ENCODE measurements at regions not wholly inside any gene's neighbourhood (a gene's known extent, or its start where the extent isn't known, plus 50 kb on each side); places are given as distances from the start of the nearest gene placed in this dataset.

GRCh38 chr1:79845936-79846335, 839.4 kb upstream of the ADGRL4 start:
- H3K4me3 ChIP-seq (ENCODE audit: low read depth, low read length) = no peak overlapping the region

DNA sequence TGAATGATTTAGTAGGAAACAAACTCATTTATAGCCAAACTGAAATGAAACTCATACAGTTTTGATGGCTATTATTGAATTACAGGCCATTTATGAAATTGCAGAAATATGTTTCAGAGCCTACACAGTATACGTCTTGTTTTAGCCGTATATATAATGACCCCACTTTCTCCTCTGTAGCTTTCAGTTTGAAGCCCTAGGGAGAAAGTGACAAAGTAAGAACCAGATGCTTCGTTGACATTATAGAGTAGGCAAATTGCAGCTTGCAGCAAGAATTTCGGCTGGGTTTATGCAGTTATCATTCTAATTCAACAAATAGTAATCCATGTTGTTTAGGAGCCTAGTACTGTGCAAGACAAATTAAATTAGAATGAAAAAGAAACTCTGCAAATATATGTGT, 836.3 kb upstream of the ADGRL4 start:
- no peak overlapping the region for H3K4me3 ChIP-seq (ENCODE audit: low read depth, low read length)

- H3K4me3 ChIP-seq (ENCODE audit: low read depth, low read length) = no peak overlapping the region
These were observed 833.4 kb upstream of the ADGRL4 start for GRCh38 chr1:79839882-79840281.

GRCh38 chr1:79827446-79827845, 820.9 kb upstream of the ADGRL4 start:
- no peak overlapping the region for H3K4me3 ChIP-seq (ENCODE audit: low read depth, low read length)

DNA sequence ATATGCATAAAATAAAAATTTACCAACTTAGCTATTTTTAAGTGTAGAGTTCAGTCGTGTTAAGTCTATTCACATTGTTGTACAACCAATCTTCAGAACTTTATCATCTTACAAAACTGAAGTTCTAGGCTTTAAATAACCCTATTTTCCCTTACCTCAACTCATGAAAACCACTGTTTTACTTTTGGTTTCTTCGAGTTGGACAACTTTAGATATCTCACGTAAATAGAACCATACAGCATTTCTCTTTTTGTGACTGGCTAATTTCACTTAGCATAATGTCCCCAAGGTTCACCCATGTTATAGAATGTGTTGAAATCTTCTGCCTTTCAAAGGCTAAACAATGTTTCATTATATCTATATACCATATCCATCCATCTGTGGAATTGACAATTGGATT, 819.0 kb upstream of the ADGRL4 start:
- H3K4me3 ChIP-seq (ENCODE audit: low read depth, low read length) = no peak overlapping the region

- no peak overlapping the region for H3K4me3 ChIP-seq (ENCODE audit: low read depth, low read length)
These were observed 815.5 kb upstream of the ADGRL4 start for GRCh38 chr1:79822053-79822452.

DNA sequence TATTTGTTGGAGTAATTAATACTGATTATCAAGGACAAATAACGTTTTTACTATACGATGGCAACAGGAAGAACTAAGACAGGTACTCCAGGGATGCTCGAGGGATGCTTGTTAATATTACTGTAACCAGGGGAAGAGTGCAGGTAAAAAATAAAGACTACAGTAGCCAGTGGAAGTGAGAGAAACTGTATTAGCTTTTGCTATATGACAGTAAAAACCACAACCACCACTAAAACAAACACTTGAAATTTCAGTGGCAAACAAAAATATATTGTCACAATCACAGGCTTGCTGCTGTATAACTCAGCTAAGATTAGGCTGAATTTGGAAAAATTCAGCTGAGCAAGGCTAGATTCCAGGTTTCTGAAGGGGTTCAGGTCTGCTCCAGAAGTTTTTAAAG, 812.6 kb upstream of the ADGRL4 start:
- no peak overlapping the region for H3K4me3 ChIP-seq (ENCODE audit: low read depth, low read length)

DNA sequence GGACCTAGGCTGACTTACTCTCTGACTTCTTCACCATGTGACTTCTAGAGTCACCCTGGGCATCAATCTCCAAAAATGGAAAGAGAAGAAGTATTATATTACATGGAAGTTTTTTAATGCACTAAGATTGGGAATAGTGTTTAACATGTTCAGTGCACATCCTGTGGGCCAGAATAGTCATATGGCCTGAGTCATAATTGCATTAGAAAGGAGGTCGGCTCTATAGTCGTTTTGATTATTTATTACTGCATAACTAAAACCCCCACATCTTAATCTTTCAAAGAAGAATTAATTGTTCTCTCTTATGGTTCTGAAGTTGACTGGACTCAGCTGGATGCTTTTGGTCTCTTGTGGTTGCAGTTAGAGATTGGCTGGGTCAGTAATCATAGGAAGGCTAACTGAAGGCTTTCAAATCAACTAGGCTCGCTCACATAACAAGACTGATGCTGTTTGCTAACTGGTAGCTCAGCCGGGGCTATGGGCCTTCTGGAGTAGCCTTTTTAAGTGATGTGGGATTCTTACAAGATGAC, 810.6 kb upstream of the ADGRL4 start:
- H3K4me3 ChIP-seq (ENCODE audit: low read depth, low read length) = no peak overlapping the region

DNA sequence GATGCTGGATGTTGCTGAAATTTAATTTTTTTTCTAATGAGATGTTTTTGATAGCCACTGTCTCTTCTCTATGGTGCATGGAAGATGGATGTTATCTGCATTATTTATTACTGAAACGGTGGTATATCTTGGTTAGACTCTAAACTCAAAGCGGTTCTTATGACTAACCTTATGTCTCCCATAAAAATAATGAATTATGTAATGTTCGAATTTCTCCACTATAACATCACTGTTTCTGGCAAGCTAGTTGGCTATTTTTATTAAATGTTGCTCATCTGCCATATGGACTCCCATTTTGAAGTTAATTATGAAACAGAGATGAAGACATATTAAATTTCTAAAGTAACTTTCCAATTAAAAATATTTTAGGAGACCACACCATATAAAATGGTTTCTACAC, 808.6 kb upstream of the ADGRL4 start:
- no peak overlapping the region for H3K4me3 ChIP-seq (ENCODE audit: low read depth, low read length)

- no peak overlapping the region for H3K4me3 ChIP-seq (ENCODE audit: low read depth, low read length)
These were observed 804.6 kb upstream of the ADGRL4 start for GRCh38 chr1:79811173-79811572.

- H3K4me3 ChIP-seq (ENCODE audit: low read depth, low read length) = no peak overlapping the region
These were observed 802.4 kb upstream of the ADGRL4 start for GRCh38 chr1:79808816-79809475.

- no peak overlapping the region for H3K4me3 ChIP-seq (ENCODE audit: low read depth, low read length)
These were observed 801.3 kb upstream of the ADGRL4 start for GRCh38 chr1:79807816-79808215.

GRCh38 chr1:79797487-79797886, 791.0 kb upstream of the ADGRL4 start:
- H3K4me3 ChIP-seq (ENCODE audit: low read depth, low read length) = no peak overlapping the region

DNA sequence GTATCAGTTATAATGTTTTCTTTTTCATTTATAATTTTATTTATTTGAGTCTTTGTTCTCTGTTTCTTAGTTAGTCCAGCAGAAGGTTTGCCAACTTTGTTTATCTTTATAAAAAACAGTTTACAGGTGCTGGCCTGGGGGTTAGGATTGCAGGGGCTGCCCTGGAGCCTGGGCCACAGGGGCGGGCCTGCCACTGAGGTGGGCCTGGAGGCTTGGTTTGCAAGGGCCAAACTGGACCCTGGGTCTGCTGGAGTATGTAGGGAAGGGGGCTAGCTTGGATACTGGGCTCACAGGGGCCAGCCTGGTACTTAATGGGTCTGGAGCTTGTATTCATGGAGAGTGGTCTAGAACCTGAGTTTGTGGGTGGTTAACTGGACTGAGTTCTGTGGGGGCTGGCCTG, 789.9 kb upstream of the ADGRL4 start:
- no peak overlapping the region for H3K4me3 ChIP-seq (ENCODE audit: low read depth, low read length)

DNA sequence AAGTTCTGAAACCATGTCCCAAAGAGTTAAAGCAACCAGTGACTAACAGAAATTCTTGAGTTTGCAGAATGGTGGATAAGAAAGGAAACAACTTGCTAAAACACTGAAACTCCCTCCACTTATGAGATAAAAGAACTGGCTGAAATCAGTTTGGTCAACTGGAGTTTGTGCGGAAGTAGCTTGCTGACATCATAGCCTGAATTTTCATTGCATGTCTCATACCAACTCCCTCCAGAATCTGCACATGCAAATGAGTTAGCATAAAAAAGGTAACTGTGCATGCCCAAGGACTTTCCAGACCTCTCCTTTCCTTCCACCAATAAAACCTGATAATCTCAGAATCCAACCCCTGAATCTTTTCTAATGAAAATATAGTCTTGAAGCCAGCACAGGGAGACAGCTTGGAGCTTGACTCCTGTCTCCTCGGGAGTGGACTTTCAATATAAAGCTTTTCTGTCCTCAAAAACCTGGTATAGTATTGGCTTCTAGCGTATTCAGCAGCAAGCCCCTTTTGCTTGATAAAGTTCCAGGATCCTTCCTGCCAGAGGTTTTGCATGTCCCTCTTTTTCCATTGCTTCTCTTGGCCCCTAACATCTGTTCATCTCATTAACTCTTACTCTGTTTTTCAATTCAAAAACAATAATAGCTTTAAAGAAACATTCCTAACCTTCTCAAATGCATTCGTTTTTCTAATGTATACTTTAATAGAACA, 785.8 kb upstream of the ADGRL4 start:
- H3K4me3 ChIP-seq (ENCODE audit: low read depth, low read length) = no peak overlapping the region

DNA sequence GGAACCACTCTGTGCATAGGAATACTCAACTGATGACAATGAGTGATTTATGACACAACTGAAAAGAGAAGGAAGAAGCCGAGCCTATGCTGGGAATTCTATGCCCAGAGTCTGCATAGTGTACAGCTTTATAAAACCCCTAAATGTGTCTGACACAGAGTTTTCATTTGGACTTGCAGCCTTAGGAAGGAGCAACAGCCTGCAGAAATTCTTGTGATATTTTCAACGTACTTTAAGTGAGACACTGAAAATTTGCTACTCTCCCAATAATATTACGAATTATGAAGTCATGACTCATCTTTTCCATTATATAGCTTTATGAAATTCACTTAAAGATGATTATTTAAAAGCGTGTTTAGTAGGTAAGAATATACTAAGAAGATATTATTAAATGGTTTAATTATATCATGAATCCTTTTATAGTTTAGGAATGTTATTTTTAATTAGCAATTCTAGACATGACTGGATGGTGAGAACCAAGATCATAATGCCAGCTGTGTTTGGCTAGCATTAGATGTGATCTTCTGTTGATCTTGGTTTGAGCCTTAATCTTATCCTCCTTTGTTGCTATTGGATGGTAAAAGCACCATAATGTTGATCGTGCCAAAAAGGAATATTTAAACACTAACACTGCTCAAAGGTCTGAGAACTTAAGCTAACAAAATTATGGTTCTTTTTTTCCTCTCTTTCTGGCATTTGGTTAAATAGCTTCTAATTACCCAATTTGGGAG, 785.1 kb upstream of the ADGRL4 start:
- H3K4me3 ChIP-seq (ENCODE audit: low read depth, low read length) = no peak overlapping the region

GRCh38 chr1:79790950-79791349, 784.4 kb upstream of the ADGRL4 start:
- no peak overlapping the region for H3K4me3 ChIP-seq (ENCODE audit: low read depth, low read length)

DNA sequence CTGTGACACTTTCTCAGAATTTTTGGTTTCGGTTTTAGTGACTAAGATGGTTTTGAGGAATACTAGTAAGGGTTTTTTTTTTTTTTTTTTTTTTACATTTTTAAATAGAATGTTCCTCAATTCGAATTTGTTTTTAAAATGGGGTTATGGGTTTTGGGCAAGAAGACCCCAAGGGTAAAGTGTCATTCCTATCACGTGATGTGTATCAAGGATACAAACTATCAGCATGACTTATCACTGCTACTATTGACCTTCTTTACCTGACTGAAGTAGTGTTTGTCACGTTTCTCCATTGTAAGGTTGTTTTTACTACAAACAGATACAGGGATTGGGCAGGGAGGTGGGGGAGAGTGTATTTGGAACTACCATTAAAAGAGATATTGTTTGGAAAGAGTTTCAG, 781.1 kb upstream of the ADGRL4 start:
- no peak overlapping the region for H3K4me3 ChIP-seq (ENCODE audit: low read depth, low read length)

DNA sequence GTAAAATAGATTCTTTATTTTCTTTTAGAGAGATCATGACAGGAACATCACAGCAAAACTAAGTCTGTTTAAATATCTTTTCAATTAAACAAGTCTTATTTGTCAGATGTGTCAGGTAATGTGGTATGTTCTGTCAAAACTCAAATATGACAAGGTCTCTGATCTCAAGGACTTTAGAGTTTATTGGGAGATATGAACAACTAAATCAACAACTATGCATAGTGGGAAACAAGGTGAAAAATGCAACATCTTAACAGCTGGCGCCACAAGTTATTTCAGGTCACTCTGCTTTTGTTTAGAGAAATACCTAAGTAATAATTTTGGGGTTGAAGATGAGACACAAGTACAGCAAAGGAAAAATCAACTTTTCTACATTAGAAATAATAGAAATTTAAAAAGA, 779.4 kb upstream of the ADGRL4 start:
- no peak overlapping the region for H3K4me3 ChIP-seq (ENCODE audit: low read depth, low read length)

GRCh38 chr1:79785561-79785960, 779.0 kb upstream of the ADGRL4 start:
- H3K4me3 ChIP-seq (ENCODE audit: low read depth, low read length) = no peak overlapping the region

DNA sequence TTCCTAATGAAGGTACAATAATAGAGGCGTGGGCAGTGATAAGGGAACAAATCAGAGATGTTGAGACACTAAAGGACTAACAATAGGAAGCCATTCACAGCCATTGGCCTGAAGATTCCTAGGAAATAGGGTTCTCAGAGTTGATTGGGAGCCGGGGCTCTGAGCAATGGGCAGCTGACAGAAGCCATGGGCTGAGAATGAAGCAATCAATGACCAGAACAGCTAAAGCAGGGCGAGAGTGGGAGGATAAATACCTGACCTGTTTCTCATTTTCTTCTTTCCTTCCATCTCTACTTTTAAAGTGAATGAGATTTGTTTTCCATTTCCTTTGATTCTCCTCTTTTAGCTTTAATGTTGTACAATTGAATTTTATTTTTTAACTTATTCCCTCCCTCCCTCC, 774.7 kb upstream of the ADGRL4 start:
- H3K4me3 ChIP-seq (ENCODE audit: low read depth, low read length) = no peak overlapping the region

Measured in iPS-11a (cell line).